Upper lobe of left lung (tissue), 6 donors: ENCODE measurements at regions not wholly inside any gene's neighbourhood (a gene's known extent, or its start where the extent isn't known, plus 50 kb on each side); places are given as distances from the start of the nearest gene placed in this dataset.

Experiments used
- ATAC-seq, 2 donors: fragments of 200-7000 bp; cut with Tn5 transposase; one replicate each; pipeline ENCODE4 v1.9.1; 2022; ENCODE audit warnings: mild to moderate bottlenecking in 2 of 2, moderate library complexity in 2 of 2; ENCODE audit not compliant: low FRiP score in 2 of 2
- DNase-seq, 2 donors: peaks; one replicate each; pipeline ENCODE4 v3.0.0-alpha.2; 2019 to 2020
- H3K27ac ChIP-seq, 4 donors: fragments of 200-600 bp; sonication (generic); one replicate each; pipeline ENCODE4 v1.5.1; 2016 to 2019
- H3K27me3 ChIP-seq, 4 donors: fragments of 200-600 bp; sonication (generic); one replicate each; pipeline ENCODE4 v1.5.1; 2017 to 2019
- H3K36me3 ChIP-seq, 4 donors: fragments of 200-600 bp; sonication (generic); one replicate each; pipeline ENCODE4 v1.5.1; 2016 to 2019
- H3K4me1 ChIP-seq, 4 donors: fragments of 200-600 bp; sonication (generic); one replicate each; pipeline ENCODE4 v1.5.1; 2018 to 2019
- H3K4me3 ChIP-seq, 4 donors: fragments of 200-600 bp; sonication (generic); one replicate each; pipeline ENCODE4 v1.5.1; 2017 to 2019; ENCODE audit warnings: mild to moderate bottlenecking in 2 of 4, moderate library complexity in 1 of 4
- H3K9me3 ChIP-seq, 4 donors: fragments of 200-600 bp; sonication (generic); one replicate each; pipeline ENCODE4 v1.5.1; 2018 to 2019
- EP300 ChIP-seq, 4 donors: sonication (generic); formaldehyde crosslinking; IDR thresholded peaks; one replicate each; pipeline ENCODE4 v1.5.1; 2017; ENCODE audit warnings: antibody characterized with exemption in 4 of 4, control low read depth in 2 of 4
- POLR2A ChIP-seq, 4 donors: fragments of 450-650 bp; IDR thresholded peaks; one replicate each; pipeline ENCODE4 v1.5.1; 2016 to 2017; ENCODE audit warnings: antibody characterized with exemption in 4 of 4, mild to moderate bottlenecking in 2 of 4
- POLR2AphosphoS5 ChIP-seq, 2 donors: sonication (generic); formaldehyde crosslinking; IDR thresholded peaks; one replicate each; pipeline ENCODE4 v1.5.1; 2017; ENCODE audit warnings: antibody characterized with exemption in 2 of 2
- WGBS, 2 donors: methylation state at CpG; one replicate each; pipeline ENCODE4 v1.1.5; 2017 to 2018; 5-methylcytosine and 5-hydroxymethylcytosine counted together
- TF ChIP-seq, protein P1 (sequence below), 6 experiments: fragments of 450-650 bp in 4 of 6; fragments of 200-600 bp in 2 of 6; sonication (generic) in 2 of 6; IDR thresholded peaks; one replicate each; pipeline ENCODE4 v1.5.1; 2016 to 2019; ENCODE audit warnings: antibody characterized with exemption in 6 of 6
- donor health status: DM: no; HTN: no; CAD: no; lungs with moderate emphysema.
- donor health status: DM: no; HTN: yes; CAD: no; lungs with severe emphysema.

DNA sequence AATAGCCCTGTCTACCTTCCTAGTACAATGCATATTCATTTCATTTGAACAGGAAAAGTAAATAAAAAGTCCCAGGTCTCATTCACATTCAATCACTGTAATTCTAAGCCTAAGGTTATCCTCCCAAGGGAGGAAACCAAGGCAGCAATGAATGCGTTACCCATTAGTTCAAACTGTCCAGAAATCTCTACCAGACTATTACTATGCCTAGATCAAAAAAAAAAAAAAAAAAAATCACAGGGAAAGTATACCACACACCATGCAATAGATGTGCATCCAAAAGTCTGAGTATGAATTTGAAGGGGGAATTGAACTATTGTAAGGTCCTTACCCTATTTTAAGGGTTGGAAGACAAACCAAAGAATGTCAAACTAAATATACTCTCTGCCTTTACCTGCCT, 598.0 kb upstream of the API5 start:
- Histone ChIP-seq H3K4me3 (no peak overlapping the region), H3K27me3 (no peaks in the 10 kb centered on the region), H3K36me3 (no peaks in the 10 kb centered on the region), H3K27ac (no peak overlapping the region), H3K9me3 (no peaks in the 10 kb centered on the region), H3K4me1 (no peaks in the 10 kb centered on the region)
- TF ChIP-seq, protein P1, sequence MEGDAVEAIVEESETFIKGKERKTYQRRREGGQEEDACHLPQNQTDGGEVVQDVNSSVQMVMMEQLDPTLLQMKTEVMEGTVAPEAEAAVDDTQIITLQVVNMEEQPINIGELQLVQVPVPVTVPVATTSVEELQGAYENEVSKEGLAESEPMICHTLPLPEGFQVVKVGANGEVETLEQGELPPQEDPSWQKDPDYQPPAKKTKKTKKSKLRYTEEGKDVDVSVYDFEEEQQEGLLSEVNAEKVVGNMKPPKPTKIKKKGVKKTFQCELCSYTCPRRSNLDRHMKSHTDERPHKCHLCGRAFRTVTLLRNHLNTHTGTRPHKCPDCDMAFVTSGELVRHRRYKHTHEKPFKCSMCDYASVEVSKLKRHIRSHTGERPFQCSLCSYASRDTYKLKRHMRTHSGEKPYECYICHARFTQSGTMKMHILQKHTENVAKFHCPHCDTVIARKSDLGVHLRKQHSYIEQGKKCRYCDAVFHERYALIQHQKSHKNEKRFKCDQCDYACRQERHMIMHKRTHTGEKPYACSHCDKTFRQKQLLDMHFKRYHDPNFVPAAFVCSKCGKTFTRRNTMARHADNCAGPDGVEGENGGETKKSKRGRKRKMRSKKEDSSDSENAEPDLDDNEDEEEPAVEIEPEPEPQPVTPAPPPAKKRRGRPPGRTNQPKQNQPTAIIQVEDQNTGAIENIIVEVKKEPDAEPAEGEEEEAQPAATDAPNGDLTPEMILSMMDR (IDR thresholded peaks at IDR 0.05): no peak
- TF ChIP-seq POLR2AphosphoS5 (IDR thresholded peaks at IDR 0.05) (no peak), EP300 (IDR thresholded peaks at IDR 0.05) (no peak), POLR2A (IDR thresholded peaks at IDR 0.05) (no peak)
- ATAC-seq (no peak), DNase-seq (no peak)
- WGBS, 2 donors: 0 to 24% methylated on average over 1 of the region's 1 CpG

DNA sequence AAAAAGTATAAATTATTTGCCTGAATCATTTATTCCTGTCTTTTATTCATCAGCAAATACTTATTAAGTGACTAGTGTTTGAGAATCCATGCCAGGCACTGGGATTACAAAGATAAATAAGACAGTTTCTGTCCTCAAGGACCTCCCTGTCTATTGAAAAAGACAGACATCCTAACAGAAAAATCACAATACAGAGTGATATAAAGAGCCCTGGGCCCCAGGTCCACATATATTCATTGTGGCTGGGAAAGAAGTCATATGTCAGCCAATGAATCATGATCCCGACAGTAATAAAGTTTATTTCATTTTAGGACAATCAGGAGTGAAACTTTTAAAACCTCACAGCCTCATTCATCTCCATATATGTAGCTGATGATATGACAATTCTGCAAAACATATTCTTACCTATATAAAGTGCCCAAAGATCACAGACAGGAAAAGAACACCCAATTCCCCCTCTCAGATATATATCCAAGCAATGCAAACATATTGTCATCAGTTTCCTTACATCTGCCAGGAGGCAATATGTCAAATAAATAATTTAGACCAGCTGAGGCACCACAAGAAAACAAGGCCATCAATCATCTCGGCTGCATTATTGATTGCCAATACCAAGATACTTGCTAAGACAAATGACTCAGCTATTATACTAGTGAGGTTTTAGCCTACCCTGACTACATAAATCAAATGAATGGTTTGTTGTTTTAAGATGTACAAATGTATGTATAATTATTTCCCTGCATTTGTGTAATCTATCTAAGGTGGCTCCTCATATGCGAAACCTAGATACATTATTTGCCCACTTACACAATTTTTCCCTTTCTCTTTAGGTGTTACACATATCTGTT, 590.9 kb upstream of the API5 start:
- H3K27me3 ChIP-seq: no peaks in the 10 kb centered on the region
- H3K9me3 ChIP-seq: no peaks in the 10 kb centered on the region
- no peak overlapping the region for H3K27ac ChIP-seq
- H3K36me3 ChIP-seq: no peaks in the 10 kb centered on the region
- TF ChIP-seq, protein P1 (IDR thresholded peaks at IDR 0.05): no peak
- TF ChIP-seq POLR2A (IDR thresholded peaks at IDR 0.05): no peak
- no peak for TF ChIP-seq EP300 (IDR thresholded peaks at IDR 0.05)
- TF ChIP-seq POLR2AphosphoS5 (IDR thresholded peaks at IDR 0.05): no peak
- H3K4me1 ChIP-seq: no peaks in the 10 kb centered on the region
- ATAC-seq (no peak), DNase-seq (no peak)
- H3K4me3 ChIP-seq: no peak overlapping the region
- WGBS, 2 donors: 50 to 52% methylated on average over 3 of the region's 3 CpGs

DNA sequence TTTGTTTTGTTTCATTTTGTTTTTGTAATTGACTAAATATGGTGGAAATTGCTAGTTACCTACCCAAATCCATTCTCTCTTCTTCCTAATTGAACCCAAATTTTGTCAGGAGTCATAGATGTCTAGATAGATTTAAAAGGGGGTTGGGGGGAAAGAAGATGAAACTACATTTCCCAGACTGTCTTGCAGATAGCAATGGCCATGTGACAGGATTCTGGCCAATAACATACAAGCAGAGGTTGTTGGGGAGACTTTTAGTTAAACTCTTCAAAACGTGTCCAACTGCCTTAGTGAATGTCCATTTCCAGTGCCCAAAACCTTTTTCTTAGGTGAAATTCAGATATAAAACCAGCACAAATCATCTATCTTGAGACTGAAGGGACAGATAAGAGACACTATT, 583.9 kb upstream of the API5 start:
- H3K4me3 ChIP-seq: no peak overlapping the region
- DNase-seq (no peak), ATAC-seq (no peak)
- WGBS, 2 donors: 32 to 55% methylated on average over 1 of the region's 1 CpG
- no peaks in the 10 kb centered on the region for H3K9me3 ChIP-seq
- H3K36me3 ChIP-seq: no peaks in the 10 kb centered on the region
- H3K4me1 ChIP-seq: no peaks in the 10 kb centered on the region
- H3K27me3 ChIP-seq: no peaks in the 10 kb centered on the region
- no peak overlapping the region for H3K27ac ChIP-seq
- TF ChIP-seq POLR2A (IDR thresholded peaks at IDR 0.05) (no peak), POLR2AphosphoS5 (IDR thresholded peaks at IDR 0.05) (no peak), EP300 (IDR thresholded peaks at IDR 0.05) (no peak)
- TF ChIP-seq, protein P1 (IDR thresholded peaks at IDR 0.05): no peak

DNA sequence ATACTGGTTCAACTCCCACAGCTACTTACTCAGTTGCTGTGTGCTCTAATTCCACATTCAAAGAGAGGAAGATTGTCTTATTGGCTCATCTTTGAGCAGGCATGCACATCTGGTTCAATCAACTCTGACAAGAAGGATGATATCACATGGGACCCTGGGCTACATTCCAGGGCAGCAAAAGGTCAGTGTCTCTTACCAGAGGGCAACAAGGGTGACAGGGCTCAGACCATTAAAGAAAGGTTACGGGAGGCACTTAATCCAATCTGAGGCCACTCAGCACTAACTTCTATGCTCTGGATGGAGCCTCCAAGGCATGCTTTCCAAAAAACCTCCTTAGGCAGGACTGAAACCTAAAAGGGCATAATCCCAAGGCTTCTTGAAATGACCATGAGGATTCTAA, 549.4 kb upstream of the API5 start:
- H3K9me3 ChIP-seq: no peaks in the 10 kb centered on the region
- H3K4me3 ChIP-seq: no peak overlapping the region
- no peaks in the 10 kb centered on the region for H3K27me3 ChIP-seq
- no peak for ATAC-seq
- 75 to 81% methylated on average over 1 of the region's 1 CpG for WGBS, 2 donors
- no peak overlapping the region for H3K27ac ChIP-seq
- no peaks in the 10 kb centered on the region for H3K4me1 ChIP-seq
- no peak for DNase-seq
- TF ChIP-seq, protein P1 (IDR thresholded peaks at IDR 0.05): no peak
- TF ChIP-seq POLR2A (IDR thresholded peaks at IDR 0.05): no peak
- TF ChIP-seq EP300 (IDR thresholded peaks at IDR 0.05): no peak
- no peak for TF ChIP-seq POLR2AphosphoS5 (IDR thresholded peaks at IDR 0.05)
- no peaks in the 10 kb centered on the region for H3K36me3 ChIP-seq

DNA sequence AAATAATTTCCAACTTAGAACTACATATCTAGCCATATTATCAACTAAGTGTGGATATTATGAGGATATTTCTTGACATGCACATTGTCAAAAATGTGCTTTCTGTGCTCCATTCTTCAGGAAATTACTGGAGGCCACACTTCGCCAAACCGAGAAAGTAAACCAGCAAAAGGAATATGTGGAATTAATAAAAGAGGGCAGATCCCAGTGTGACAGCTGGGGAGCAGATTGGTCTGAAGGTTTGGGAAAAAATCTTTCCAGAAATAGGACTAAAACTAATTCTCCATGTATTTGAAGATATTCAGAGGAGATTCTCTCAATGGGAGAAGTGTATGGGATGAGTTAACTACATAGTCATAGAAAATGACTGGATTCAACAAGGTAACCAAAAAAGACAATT, 546.9 kb upstream of the API5 start:
- no peak for TF ChIP-seq POLR2A (IDR thresholded peaks at IDR 0.05)
- TF ChIP-seq EP300 (IDR thresholded peaks at IDR 0.05): no peak
- TF ChIP-seq POLR2AphosphoS5 (IDR thresholded peaks at IDR 0.05): no peak
- TF ChIP-seq, protein P1 (IDR thresholded peaks at IDR 0.05): no peak

More for the DNA sequence above, 546.9 kb upstream of the API5 start:
- no peaks in the 10 kb centered on the region for H3K4me1 ChIP-seq
- WGBS, 2 donors: 92 to 98% methylated on average over 2 of the region's 2 CpGs
- H3K9me3 ChIP-seq: no peaks in the 10 kb centered on the region
- no peak overlapping the region for H3K27ac ChIP-seq
- no peaks in the 10 kb centered on the region for H3K36me3 ChIP-seq
- H3K4me3 ChIP-seq: no peak overlapping the region
- no peak for DNase-seq
- H3K27me3 ChIP-seq: no peaks in the 10 kb centered on the region
- ATAC-seq: no peak
